H1 (cell line): ENCODE measurements at regions not wholly inside any gene's neighbourhood (a gene's known extent, or its start where the extent isn't known, plus 50 kb on each side); places are given as distances from the start of the nearest gene placed in this dataset.

Experiments used
- CHD1 ChIP-seq: IDR thresholded peaks from 2 replicates; pipeline ENCODE4 v1.6.1; 2012; ENCODE audit warnings: low read depth, low read length, improper control_type of control experiment
- CHD7 ChIP-seq: fragments of 300-600 bp; sonication (generic); IDR thresholded peaks from 2 replicates; pipeline ENCODE4 v1.7.1; 2012; ENCODE audit warnings: low read length, moderate library complexity, mild to moderate bottlenecking, inconsistent platforms; ENCODE audit not compliant: insufficient replicate concordance
- CREB1 ChIP-seq: IDR thresholded peaks from 2 replicates; pipeline ENCODE4 v1.6.1; 2012; ENCODE audit warnings: inconsistent platforms
- NANOG ChIP-seq: IDR thresholded peaks from 2 replicates; pipeline ENCODE4 v1.6.1; 2011; ENCODE audit warnings: low read length, low read depth, mild to moderate bottlenecking, inconsistent platforms; ENCODE audit not compliant: insufficient read depth, poor library complexity, severe bottlenecking
- SP4 ChIP-seq: IDR thresholded peaks from 2 replicates; pipeline ENCODE4 v1.6.1; 2012; ENCODE audit warnings: low read length, inconsistent platforms
- TBP ChIP-seq: IDR thresholded peaks from 2 replicates; pipeline ENCODE4 v1.6.1; 2011; ENCODE audit warnings: low read depth, low read length, improper control_type of control experiment

GRCh38 chr10:3995302-3996210 lies 210.5 kb upstream of the KLF6 start (continued):
- TF ChIP-seq CHD1 (no peak), TBP (no peak), CREB1 (no peak), CHD7 (no peak), NANOG (no peak), SP4 (no peak)
